ENCODE measurements at regions not wholly inside any gene's neighbourhood (a gene's known extent, or its start where the extent isn't known, plus 50 kb on each side); places are given as distances from the start of the nearest gene placed in this dataset.

- no peak for TF ChIP-seq PREB (CRISPR knock-in tag; IDR thresholded peaks at IDR 0.05; ENCODE audit: borderline replicate concordance)
- no peak for TF ChIP-seq CTCF (IDR thresholded peaks at IDR 0.05)
- TF ChIP-seq ZNF317 (CRISPR knock-in tag; IDR thresholded peaks at IDR 0.05; ENCODE audit: borderline replicate concordance, low read depth): no peak
- no peak for TF ChIP-seq ZNF281 (CRISPR knock-in tag; IDR thresholded peaks at IDR 0.05)
- TF ChIP-seq KAT7 (CRISPR knock-in tag; IDR thresholded peaks at IDR 0.05; ENCODE audit: borderline replicate concordance): no peak
- no peak for TF ChIP-seq ELF4 (CRISPR knock-in tag; IDR thresholded peaks at IDR 0.05; ENCODE audit: low read depth)
Measured at GRCh38 chr6:131400779-131401496, 172.1 kb upstream of the ARG1 start.
